Activated CD4-positive, alpha-beta T cell treated with anti-CD3 and anti-CD28 coated beads for 36 hours (primary cell): ENCODE measurements at regions not wholly inside any gene's neighbourhood (a gene's known extent, or its start where the extent isn't known, plus 50 kb on each side); places are given as distances from the start of the nearest gene placed in this dataset.
"Not testable (repeated sequence)": the region's sequence is repeated elsewhere in the genome, so short reads cannot be mapped to it uniquely, and the experiment has no call there.

Experiments
- ATAC-seq: fragments of 200-7000 bp; cut with Tn5 transposase; one replicate; pipeline ENCODE4 v1.10.0; 2021; ENCODE audit warnings: mild to moderate bottlenecking, moderate library complexity
- CTCF ChIA-PET: fragments of 350-600 bp; sonication (Branson Sonifier 250); formaldehyde crosslinking; loops from one replicate; lab custom pipeline; 2021; ENCODE audit warnings: antibody characterized with exemption; lab: Charles Lee
- POLR2A ChIA-PET: fragments of 350-600 bp; sonication (Branson Sonifier 250); formaldehyde crosslinking; loops from one replicate; lab custom pipeline; 2021; ENCODE audit warnings: antibody characterized with exemption, inconsistent platforms; lab: Charles Lee
- DNase-seq: peaks from one replicate; pipeline ENCODE4 v3.0.0-alpha.2; 2020
- H3K27ac Mint-ChIP-seq: one replicate; pipeline ENCODE4 v1.8.0; 2021; ENCODE audit warnings: mixed read lengths
- H3K27me3 Mint-ChIP-seq: one replicate; pipeline ENCODE4 v1.8.0; 2021; ENCODE audit warnings: mixed read lengths
- H3K36me3 Mint-ChIP-seq: one replicate; pipeline ENCODE4 v1.8.0; 2021; ENCODE audit warnings: low read depth, mixed read lengths
- H3K4me1 Mint-ChIP-seq: one replicate; pipeline ENCODE4 v1.8.0; 2021; ENCODE audit warnings: mixed read lengths
- H3K4me3 Mint-ChIP-seq: one replicate; pipeline ENCODE4 v1.8.0; 2021; ENCODE audit warnings: mild to moderate bottlenecking, moderate library complexity, mixed read lengths
- H3K9me3 Mint-ChIP-seq: one replicate; pipeline ENCODE4 v1.8.0; 2021; ENCODE audit warnings: low read depth, mixed read lengths
- intact Hi-C, 2 experiments: fragments of 100-400 bp; cut with DNase I in 1 of 2; cut with micrococcal nuclease in 1 of 2; formaldehyde crosslinking; loops; one replicate each; pipeline versions ENCODE4 v1.14.2 to v1.15.1; 2022 to 2024; cut with DNase I, micrococcal nuclease

- H3K4me3 Mint-ChIP-seq, result no peak overlapping the region
- ChIA-PET POLR2A (no interaction called here), CTCF (interaction anchor here (0.6 kb wide), 1 partner anchor 41 kb away, joined by 3 read pairs; no protein-coding TSS in a partner anchor)
- no peaks in the 10 kb centered on the region for H3K36me3 Mint-ChIP-seq
- no peak overlapping the region for H3K27ac Mint-ChIP-seq
- intact Hi-C loops, result no loop called here
- DNase-seq (no peak), ATAC-seq (no peak)
- H3K4me1 Mint-ChIP-seq, result no peaks in the 10 kb centered on the region
- H3K9me3 Mint-ChIP-seq, result peaks cover 3% of the 10 kb centered on the region
- no peaks in the 10 kb centered on the region for H3K27me3 Mint-ChIP-seq
Observed at GRCh38 chr12:102682366-102683289, 202.3 kb upstream of the IGF1 start.

- ChIA-PET CTCF (no interaction called here), POLR2A (no interaction called here)
- Mint-ChIP-seq H3K27ac (no peak overlapping the region), H3K4me1 (no peaks in the 10 kb centered on the region), H3K36me3 (no peaks in the 10 kb centered on the region), H3K4me3 (no peak overlapping the region), H3K27me3 (no peaks in the 10 kb centered on the region), H3K9me3 (peaks cover 3% of the 10 kb centered on the region)
- ATAC-seq (no peak), DNase-seq (no peak)
- intact Hi-C loops, result no loop called here
Observed at GRCh38 chr12:102681747-102682146, 201.4 kb upstream of the IGF1 start.

- H3K27ac Mint-ChIP-seq, result no peak overlapping the region
- intact Hi-C loops, result no loop called here
- ChIA-PET CTCF (no interaction called here), POLR2A (no interaction called here)
- DNase-seq, result no peak
- H3K27me3 Mint-ChIP-seq, result no peaks in the 10 kb centered on the region
- H3K4me3 Mint-ChIP-seq, result no peak overlapping the region
- H3K36me3 Mint-ChIP-seq, result no peaks in the 10 kb centered on the region
- ATAC-seq, result no peak
- peaks cover 3% of the 10 kb centered on the region for H3K9me3 Mint-ChIP-seq
- no peaks in the 10 kb centered on the region for H3K4me1 Mint-ChIP-seq
Observed at GRCh38 chr12:102681309-102681708, 200.9 kb upstream of the IGF1 start.

GRCh38 chr12:102680304-102680703, 199.9 kb upstream of the IGF1 start:
- intact Hi-C loops, result no loop called here
- ChIA-PET POLR2A (no interaction called here), CTCF (no interaction called here)
- no peak for DNase-seq
- no peak overlapping the region for H3K27ac Mint-ChIP-seq
- H3K9me3 Mint-ChIP-seq, result peaks cover 3% of the 10 kb centered on the region
- H3K4me3 Mint-ChIP-seq, result no peak overlapping the region
- H3K27me3 Mint-ChIP-seq, result no peaks in the 10 kb centered on the region
- ATAC-seq, result no peak
- no peaks in the 10 kb centered on the region for H3K36me3 Mint-ChIP-seq
- H3K4me1 Mint-ChIP-seq, result no peaks in the 10 kb centered on the region

- CTCF ChIA-PET, result interaction anchor here (0.6 kb wide), 1 partner anchor 45 kb away, joined by 4 read pairs; no protein-coding TSS in a partner anchor
- H3K4me1 Mint-ChIP-seq, result no peaks in the 10 kb centered on the region
- H3K27ac Mint-ChIP-seq, result no peak overlapping the region
- H3K4me3 Mint-ChIP-seq, result no peak overlapping the region
- intact Hi-C loops, result no loop called here
- H3K36me3 Mint-ChIP-seq, result no peaks in the 10 kb centered on the region
- no peak for DNase-seq
- POLR2A ChIA-PET, result no interaction called here
- no peaks in the 10 kb centered on the region for H3K27me3 Mint-ChIP-seq
- ATAC-seq, result no peak
- H3K9me3 Mint-ChIP-seq, result peaks cover 11% of the 10 kb centered on the region
Observed at GRCh38 chr12:102676812-102677211, 196.4 kb upstream of the IGF1 start.

- intact Hi-C loops, result no loop called here
- Mint-ChIP-seq H3K27me3 (no peaks in the 10 kb centered on the region), H3K4me1 (no peaks in the 10 kb centered on the region), H3K27ac (no peak overlapping the region), H3K9me3 (peaks cover 11% of the 10 kb centered on the region), H3K36me3 (no peaks in the 10 kb centered on the region), H3K4me3 (no peak overlapping the region)
- ATAC-seq (no peak), DNase-seq (no peak)
- POLR2A ChIA-PET, result no interaction called here
- CTCF ChIA-PET, result interaction anchor here (1.2 kb wide), 1 partner anchor 52 kb away, joined by 3 read pairs; no protein-coding TSS in a partner anchor
Observed at GRCh38 chr12:102675672-102676071, 195.3 kb upstream of the IGF1 start.

- H3K9me3 Mint-ChIP-seq, result peaks cover 11% of the 10 kb centered on the region
- CTCF ChIA-PET, result interaction anchor here (0.6 kb wide), 1 partner anchor 415 kb away, joined by 3 read pairs; no protein-coding TSS in a partner anchor
- POLR2A ChIA-PET, result no interaction called here
- ATAC-seq, result no peak
- H3K36me3 Mint-ChIP-seq, result no peaks in the 10 kb centered on the region
- no peak for DNase-seq
- no peak overlapping the region for H3K4me3 Mint-ChIP-seq
- intact Hi-C loops, result no loop called here
- no peaks in the 10 kb centered on the region for H3K4me1 Mint-ChIP-seq
- H3K27ac Mint-ChIP-seq, result no peak overlapping the region
- H3K27me3 Mint-ChIP-seq, result no peaks in the 10 kb centered on the region
Observed at GRCh38 chr12:102673606-102674005, 193.2 kb upstream of the IGF1 start.

- CTCF ChIA-PET, H3K4me1 Mint-ChIP-seq, H3K27me3 Mint-ChIP-seq, POLR2A ChIA-PET, intact Hi-C loops, H3K9me3 Mint-ChIP-seq, H3K36me3 Mint-ChIP-seq, DNase-seq, H3K4me3 Mint-ChIP-seq, H3K27ac Mint-ChIP-seq, ATAC-seq: not testable (repeated sequence)
Observed at GRCh38 chr12:102672212-102672611, 191.8 kb upstream of the IGF1 start.

- no peak overlapping the region for H3K27ac Mint-ChIP-seq
- ATAC-seq, result no peak
- ChIA-PET POLR2A (no interaction called here), CTCF (no interaction called here)
- no peak for DNase-seq
- peaks cover 5% of the 10 kb centered on the region for H3K27me3 Mint-ChIP-seq
- no peaks in the 10 kb centered on the region for H3K4me1 Mint-ChIP-seq
- no peaks in the 10 kb centered on the region for H3K36me3 Mint-ChIP-seq
- peaks cover 5% of the 10 kb centered on the region for H3K9me3 Mint-ChIP-seq
- H3K4me3 Mint-ChIP-seq, result no peak overlapping the region
- intact Hi-C loops, result no loop called here
Observed at GRCh38 chr12:102669056-102669455, 188.7 kb upstream of the IGF1 start.

GRCh38 chr12:102666176-102666575, 185.8 kb upstream of the IGF1 start:
- DNase-seq, CTCF ChIA-PET, H3K36me3 Mint-ChIP-seq, H3K4me3 Mint-ChIP-seq, H3K9me3 Mint-ChIP-seq, POLR2A ChIA-PET, H3K27ac Mint-ChIP-seq, H3K4me1 Mint-ChIP-seq, ATAC-seq, intact Hi-C loops: not testable (repeated sequence)
- peaks cover 11% of the 10 kb centered on the region for H3K27me3 Mint-ChIP-seq

- Mint-ChIP-seq H3K27me3 (peaks cover 6% of the 10 kb centered on the region), H3K4me1 (no peaks in the 10 kb centered on the region), H3K9me3 (peaks cover 7% of the 10 kb centered on the region), H3K4me3 (no peak overlapping the region), H3K36me3 (no peaks in the 10 kb centered on the region), H3K27ac (no peak overlapping the region)
- intact Hi-C loops, result no loop called here
- DNase-seq, result no peak
- CTCF ChIA-PET, result no interaction called here
- no peak for ATAC-seq
- POLR2A ChIA-PET, result no interaction called here
Observed at GRCh38 chr12:102659200-102659911, 179.0 kb upstream of the IGF1 start.

GRCh38 chr12:102653406-102653805, 173.0 kb upstream of the IGF1 start:
- ATAC-seq (no peak), DNase-seq (no peak)
- intact Hi-C loops, result no loop called here
- H3K27ac Mint-ChIP-seq, result no peak overlapping the region
- H3K4me3 Mint-ChIP-seq, result no peak overlapping the region
- CTCF ChIA-PET, result no interaction called here
- no peaks in the 10 kb centered on the region for H3K36me3 Mint-ChIP-seq
- H3K27me3 Mint-ChIP-seq, result no peaks in the 10 kb centered on the region
- no peaks in the 10 kb centered on the region for H3K4me1 Mint-ChIP-seq
- POLR2A ChIA-PET, result no interaction called here
- peaks cover 2% of the 10 kb centered on the region for H3K9me3 Mint-ChIP-seq
